HepG2 (cell line): ENCODE measurements at regions not wholly inside any gene's neighbourhood (a gene's known extent, or its start where the extent isn't known, plus 50 kb on each side); places are given as distances from the start of the nearest gene placed in this dataset.

Experiments
- ATAC-seq: fragments of 200-7000 bp; cut with Tn5 transposase; 3 replicates; pipeline ENCODE4 v1.9.1; 2020; ENCODE audit warnings: mild to moderate bottlenecking, moderate library complexity
- BruUV-seq: library from RNA; stranded (reverse); fragments of 400-500 nt; replicated peaks from 2 replicates; lab custom pipeline; 2021; lab: Mats Ljungman, UMichigan
- CTCF ChIA-PET: fragments of 300-600 bp; formaldehyde crosslinking; extraction: SDS; loops from one replicate; lab custom pipeline; 2021; ENCODE audit warnings: low total read pairs, inconsistent platforms, low intra/inter-chr PET ratio; lab: Yijun Ruan, JAX
- POLR2A ChIA-PET: fragments of 350-600 bp; sonication (Branson Sonifier 250); formaldehyde crosslinking; loops from one replicate; lab custom pipeline; 2020; ENCODE audit warnings: antibody characterized with exemption, inconsistent platforms; lab: Yijun Ruan, JAX
- DNase-seq: peaks from one replicate; pipeline ENCODE4 v3.0.0-alpha.2; 2015; ENCODE audit warnings: low spot score
- FAIRE-seq: peaks from 3 replicates; lab custom pipeline; 2011; peaks lifted over from hg19 to GRCh38; lab: Jason Lieb, UNC
- H2AFZ ChIP-seq: one replicate; pipeline ENCODE4 v1.6.1; 2011; ENCODE audit warnings: low read length, inconsistent platforms
- H3K27ac ChIP-seq: fragments of 300-600 bp; 3 replicates; pipeline ENCODE4 v1.8.0; 2011; ENCODE audit warnings: mixed run types, mild to moderate bottlenecking, mixed read lengths, low read length, inconsistent platforms; ENCODE audit not compliant: insufficient read depth; ENCODE audit errors: extremely low read length
- H3K27me3 ChIP-seq, 2 experiments: fragments of 200-600 bp in 1 of 2; 2 replicates in 1 of 2; 3 replicates in 1 of 2; pipeline versions ENCODE4 v1.6.0 to v1.8.0; 2011; ENCODE audit warnings: low read length in 2 of 2, mild to moderate bottlenecking in 2 of 2, moderate library complexity in 2 of 2, inconsistent platforms in 1 of 2; ENCODE audit not compliant: insufficient read depth in 2 of 2, control insufficient read depth in 1 of 2
- H3K36me3 ChIP-seq, 2 experiments: fragments of 200-600 bp in 1 of 2; replicated peaks in 1 of 2; 2 replicates in 1 of 2; 3 replicates in 1 of 2; pipeline versions ENCODE4 v1.5.1 to v1.8.0; 2011; ENCODE audit warnings: low read length in 2 of 2, inconsistent platforms in 1 of 2; ENCODE audit not compliant: insufficient read depth in 2 of 2, control insufficient read depth in 1 of 2
- H3K4me1 ChIP-seq: 2 replicates; pipeline ENCODE4 v1.5.1; 2012; ENCODE audit warnings: low read length, inconsistent platforms; ENCODE audit not compliant: insufficient read depth
- H3K4me2 ChIP-seq: 2 replicates; pipeline ENCODE4 v1.6.0; 2011; ENCODE audit warnings: low read depth, low read length, inconsistent platforms
- H3K4me3 ChIP-seq, 3 experiments: fragments of 200-600 bp in 1 of 3; sonication (generic), shearing (Covaris generic) in 1 of 3; replicated peaks in 1 of 3; 2 replicates each; pipeline ENCODE4 v1.5.1; 2011 to 2016; ENCODE audit warnings: low read length in 3 of 3, inconsistent platforms in 2 of 3, low read depth in 2 of 3, mild to moderate bottlenecking in 2 of 3, control low read depth in 1 of 3, mixed read lengths in 1 of 3; ENCODE audit not compliant: insufficient read depth in 1 of 3
- H3K79me2 ChIP-seq: one replicate; pipeline ENCODE4 v1.6.1; 2011; ENCODE audit warnings: low read length, inconsistent platforms; ENCODE audit not compliant: insufficient read depth
- H3K9ac ChIP-seq: 2 replicates; pipeline ENCODE4 v1.6.0; 2011; ENCODE audit warnings: mild to moderate bottlenecking, low read depth, low read length, inconsistent platforms; ENCODE audit not compliant: insufficient read depth
- H3K9me3 ChIP-seq: 2 replicates; pipeline ENCODE4 v1.5.1; 2012; ENCODE audit warnings: mild to moderate bottlenecking, low read length
- H4K20me1 ChIP-seq: 2 replicates; pipeline ENCODE4 v1.6.0; 2011; ENCODE audit warnings: inconsistent platforms, mild to moderate bottlenecking, low read length, moderate library complexity; ENCODE audit not compliant: insufficient read depth
- MTA3 ChIP-seq: sonication (generic); formaldehyde crosslinking; IDR thresholded peaks from 2 replicates; pipeline ENCODE4 v1.4.0; 2020; ENCODE audit warnings: missing genetic modification reagents
- MXI1 ChIP-seq: IDR thresholded peaks from 3 replicates; pipeline ENCODE4 v1.6.1; 2012; ENCODE audit warnings: low read depth, low read length, inconsistent platforms, borderline replicate concordance
- RELA ChIP-seq: sonication (generic); formaldehyde crosslinking; IDR thresholded peaks from 2 replicates; pipeline ENCODE4 v1.4.0; 2020; ENCODE audit warnings: missing genetic modification reagents
- YY1 ChIP-seq: IDR thresholded peaks from 2 replicates; pipeline ENCODE4 v1.6.1; 2011; ENCODE audit warnings: low read length, low read depth, moderate library complexity, mild to moderate bottlenecking; ENCODE audit not compliant: insufficient read depth, insufficient replicate concordance
- ZNF138 ChIP-seq: sonication (generic); formaldehyde crosslinking; IDR thresholded peaks from 2 replicates; pipeline ENCODE4 v1.5.0; 2020; ENCODE audit warnings: mild to moderate bottlenecking, low read depth, missing genetic modification reagents
- ZSCAN22 ChIP-seq: sonication (generic); formaldehyde crosslinking; IDR thresholded peaks from 2 replicates; pipeline ENCODE4 v1.4.0; 2020; ENCODE audit warnings: mild to moderate bottlenecking, missing genetic modification reagents
- WGBS: methylation state at CpG from one replicate; pipeline ENCODE4 v1.1.6; 2017; ENCODE audit warnings: low lambda C conversion rate; 5-methylcytosine and 5-hydroxymethylcytosine counted together
- in situ Hi-C: cut with HindIII; loops from 2 replicates; pipeline ENCODE4 v1.10.0; 2017; ENCODE audit warnings: low pct_unique_long_range_greater_than_20kb; ENCODE audit not compliant: extremely low pct_ligation_motif_present
- intact Hi-C: fragments of 100-400 bp; cut with micrococcal nuclease; formaldehyde crosslinking; loops from one replicate; pipeline ENCODE4 v1.10.0; 2022; ENCODE audit not compliant: unreplicated experiment
- TF ChIP-seq, protein P1 (sequence below): sonication (generic); formaldehyde crosslinking; IDR thresholded peaks from 2 replicates; pipeline ENCODE4 v1.4.0; 2020; ENCODE audit warnings: mild to moderate bottlenecking, missing genetic modification reagents

DNA sequence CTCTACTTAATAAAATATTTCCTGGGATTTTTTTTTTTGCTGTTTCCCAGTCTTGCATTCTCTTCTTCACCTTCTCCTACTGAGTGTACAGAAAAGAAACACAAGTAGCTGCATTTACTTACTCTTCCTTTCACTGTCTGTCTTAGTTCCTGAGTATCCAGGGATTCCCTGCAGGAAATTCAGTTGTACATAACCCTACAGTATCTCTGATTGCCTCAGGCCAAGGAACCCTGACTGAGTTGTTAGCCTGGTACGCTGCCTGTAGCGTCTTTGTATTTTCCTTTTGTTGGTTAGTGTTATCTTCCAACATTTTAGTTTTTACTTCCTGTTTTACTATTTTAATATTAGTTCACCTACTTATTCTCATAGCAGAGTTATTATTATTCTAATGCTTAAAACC is 142.5 kb upstream of the ROBO1 start (continued):
- TF ChIP-seq RELA (CRISPR knock-in tag), result no peak
- TF ChIP-seq MTA3 (CRISPR knock-in tag), result no peak

DNA sequence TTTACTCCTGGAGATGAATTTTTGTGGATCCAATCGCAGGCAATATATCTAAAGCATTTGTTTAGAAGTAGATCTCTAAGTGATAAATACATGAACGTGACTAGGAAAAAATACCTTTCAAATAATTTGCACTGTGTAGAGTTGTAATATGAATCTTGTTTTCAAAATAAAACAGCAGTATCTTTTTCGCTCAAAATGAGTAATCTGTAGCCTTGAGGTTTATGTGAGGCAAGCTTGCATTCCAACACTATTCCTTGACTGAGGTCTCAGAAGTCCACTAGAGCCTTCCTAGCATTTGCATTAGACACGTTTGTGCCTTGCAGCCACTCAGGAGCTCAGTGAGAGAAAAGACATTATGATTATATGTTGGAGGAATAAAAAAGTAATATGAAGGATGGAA is 138.3 kb upstream of the ROBO1 start:
- FAIRE-seq (no peak), ATAC-seq (no peak), DNase-seq (no peak)
- H3K27ac ChIP-seq, result no peak overlapping the region
- no peak overlapping the region for H2AFZ ChIP-seq
- no peaks in the 10 kb centered on the region for H3K4me1 ChIP-seq
- no TSS peak for BruUV-seq
- WGBS, result under 1% methylated on average over 4 of the region's 4 CpGs
- no peaks in the 10 kb centered on the region for H3K27me3 ChIP-seq
- in situ Hi-C loops (no loop called here), intact Hi-C loops (no loop called here)
- H3K9ac ChIP-seq, result no peak overlapping the region
- ChIA-PET CTCF (no interaction called here), POLR2A (no interaction called here)
- H3K36me3 ChIP-seq, result no peaks in the 10 kb centered on the region
- no peaks in the 10 kb centered on the region for H3K9me3 ChIP-seq
- H3K4me3 ChIP-seq, result no peak overlapping the region
- TF ChIP-seq ZSCAN22 (CRISPR knock-in tag) (no peak), YY1 (no peak)
- no peaks in the 10 kb centered on the region for H3K79me2 ChIP-seq
- H4K20me1 ChIP-seq, result no peaks in the 10 kb centered on the region
- no peak overlapping the region for H3K4me2 ChIP-seq

DNA sequence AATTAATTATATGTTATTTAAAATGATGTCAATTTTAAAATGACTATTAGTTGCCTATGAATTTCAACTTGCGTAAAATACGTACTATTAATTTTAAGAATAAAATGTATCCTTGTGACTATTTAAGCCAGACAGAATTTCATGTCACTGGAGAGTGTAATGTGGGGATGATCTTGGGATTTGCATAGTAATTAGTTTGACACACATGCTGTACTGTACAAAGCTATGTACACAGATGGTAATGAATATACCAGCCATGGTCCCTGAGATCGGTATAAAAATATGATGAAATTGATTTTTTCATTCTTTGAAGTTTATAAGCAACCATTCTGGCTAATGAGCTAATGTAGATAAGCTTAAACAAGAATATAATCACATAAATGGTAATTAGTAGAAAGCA is 134.4 kb upstream of the ROBO1 start:
- no peaks in the 10 kb centered on the region for H3K79me2 ChIP-seq
- FAIRE-seq, result no peak
- in situ Hi-C loops (no loop called here), intact Hi-C loops (no loop called here)
- no peak overlapping the region for H2AFZ ChIP-seq
- no TSS peak for BruUV-seq
- H4K20me1 ChIP-seq, result no peaks in the 10 kb centered on the region
- H3K4me3 ChIP-seq, result no peak overlapping the region
- H3K27ac ChIP-seq, result no peak overlapping the region
- POLR2A ChIA-PET, result no interaction called here
- 65% methylated on average over 3 of the region's 3 CpGs for WGBS
- no peaks in the 10 kb centered on the region for H3K27me3 ChIP-seq
- no peaks in the 10 kb centered on the region for H3K9me3 ChIP-seq
- no peak overlapping the region for H3K9ac ChIP-seq
- H3K4me2 ChIP-seq, result no peak overlapping the region
- no peak for DNase-seq
- H3K4me1 ChIP-seq, result no peaks in the 10 kb centered on the region
- CTCF ChIA-PET, result no interaction called here
- no peak for ATAC-seq
- H3K36me3 ChIP-seq, result no peaks in the 10 kb centered on the region
- TF ChIP-seq ZNF138 (CRISPR knock-in tag) (no peak), MXI1 (no peak)
- TF ChIP-seq, protein P1, sequence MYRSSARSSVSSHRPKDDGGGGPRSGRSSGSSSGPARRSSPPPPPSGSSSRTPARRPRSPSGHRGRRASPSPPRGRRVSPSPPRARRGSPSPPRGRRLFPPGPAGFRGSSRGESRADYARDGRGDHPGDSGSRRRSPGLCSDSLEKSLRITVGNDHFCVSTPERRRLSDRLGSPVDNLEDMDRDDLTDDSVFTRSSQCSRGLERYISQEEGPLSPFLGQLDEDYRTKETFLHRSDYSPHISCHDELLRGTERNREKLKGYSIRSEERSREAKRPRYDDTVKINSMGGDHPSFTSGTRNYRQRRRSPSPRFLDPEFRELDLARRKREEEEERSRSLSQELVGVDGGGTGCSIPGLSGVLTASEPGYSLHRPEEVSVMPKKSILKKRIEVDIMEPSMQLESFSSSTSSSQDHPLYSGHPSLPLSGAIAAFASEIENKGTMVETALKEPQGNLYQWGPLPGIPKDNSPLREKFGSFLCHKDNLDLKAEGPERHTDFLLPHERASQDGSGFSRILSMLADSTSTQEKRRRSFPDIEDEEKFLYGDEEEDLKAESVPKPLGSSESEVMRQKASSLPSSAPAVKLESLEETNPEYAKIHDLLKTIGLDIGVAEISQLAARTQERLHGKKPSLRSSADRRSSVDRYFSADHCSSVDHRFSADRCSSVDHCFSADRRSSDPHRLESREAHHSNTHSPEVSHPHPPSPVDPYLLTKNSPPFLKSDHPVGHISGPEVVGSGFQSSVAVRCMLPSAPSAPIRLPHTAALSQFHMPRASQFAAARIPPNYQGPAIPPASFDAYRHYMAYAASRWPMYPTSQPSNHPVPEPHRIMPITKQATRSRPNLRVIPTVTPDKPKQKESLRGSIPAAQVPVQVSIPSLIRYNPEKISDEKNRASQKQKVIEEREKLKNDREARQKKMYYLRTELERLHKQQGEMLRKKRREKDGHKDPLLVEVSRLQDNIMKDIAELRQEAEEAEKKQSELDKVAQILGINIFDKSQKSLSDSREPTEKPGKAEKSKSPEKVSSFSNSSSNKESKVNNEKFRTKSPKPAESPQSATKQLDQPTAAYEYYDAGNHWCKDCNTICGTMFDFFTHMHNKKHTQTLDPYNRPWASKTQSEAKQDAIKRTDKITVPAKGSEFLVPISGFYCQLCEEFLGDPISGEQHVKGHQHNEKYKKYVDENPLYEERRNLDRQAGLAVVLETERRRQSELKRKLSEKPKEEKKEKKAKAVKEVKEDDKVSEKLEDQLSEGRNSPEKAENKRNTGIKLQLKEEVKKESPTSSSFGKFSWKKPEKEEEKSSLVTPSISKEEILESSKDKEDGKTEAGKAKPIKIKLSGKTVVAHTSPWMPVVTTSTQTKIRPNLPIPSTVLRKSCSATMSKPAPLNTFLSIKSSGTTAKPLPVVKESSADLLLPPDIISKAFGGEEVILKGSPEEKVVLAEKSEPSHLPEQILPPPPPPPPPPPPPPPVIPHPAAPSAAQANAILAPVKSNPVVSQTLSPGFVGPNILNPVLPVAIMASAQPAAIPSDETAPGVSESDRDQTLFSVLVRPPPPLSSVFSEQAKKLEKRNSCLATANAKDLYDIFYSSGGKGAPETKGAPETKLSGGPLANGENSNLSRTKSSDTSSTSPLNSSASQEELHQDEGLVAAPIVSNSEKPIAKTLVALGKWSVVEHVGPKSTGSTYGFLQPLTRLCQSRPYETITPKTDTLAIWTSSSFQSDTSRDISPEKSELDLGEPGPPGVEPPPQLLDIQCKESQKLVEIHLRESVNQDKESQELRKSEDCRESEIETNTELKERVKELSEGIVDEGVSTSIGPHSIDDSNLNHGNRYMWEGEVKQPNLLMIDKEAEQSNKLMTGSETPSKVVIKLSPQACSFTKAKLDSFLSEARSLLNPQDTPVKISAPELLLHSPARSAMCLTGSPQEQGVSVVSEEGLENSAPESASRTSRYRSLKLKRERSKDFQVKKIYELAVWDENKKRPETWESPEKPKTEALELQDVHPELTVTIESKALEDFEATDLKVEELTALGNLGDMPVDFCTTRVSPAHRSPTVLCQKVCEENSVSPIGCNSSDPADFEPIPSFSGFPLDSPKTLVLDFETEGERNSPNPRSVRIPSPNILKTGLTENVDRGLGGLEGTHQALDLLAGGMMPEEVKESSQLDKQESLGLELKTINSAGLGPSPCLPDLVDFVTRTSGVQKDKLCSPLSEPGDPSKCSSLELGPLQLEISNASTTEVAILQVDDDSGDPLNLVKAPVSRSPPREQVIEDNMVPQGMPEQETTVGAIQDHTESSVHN, result no peak
